ENCODE measurements at regions not wholly inside any gene's neighbourhood (a gene's known extent, or its start where the extent isn't known, plus 50 kb on each side); places are given as distances from the start of the nearest gene placed in this dataset.

DNA sequence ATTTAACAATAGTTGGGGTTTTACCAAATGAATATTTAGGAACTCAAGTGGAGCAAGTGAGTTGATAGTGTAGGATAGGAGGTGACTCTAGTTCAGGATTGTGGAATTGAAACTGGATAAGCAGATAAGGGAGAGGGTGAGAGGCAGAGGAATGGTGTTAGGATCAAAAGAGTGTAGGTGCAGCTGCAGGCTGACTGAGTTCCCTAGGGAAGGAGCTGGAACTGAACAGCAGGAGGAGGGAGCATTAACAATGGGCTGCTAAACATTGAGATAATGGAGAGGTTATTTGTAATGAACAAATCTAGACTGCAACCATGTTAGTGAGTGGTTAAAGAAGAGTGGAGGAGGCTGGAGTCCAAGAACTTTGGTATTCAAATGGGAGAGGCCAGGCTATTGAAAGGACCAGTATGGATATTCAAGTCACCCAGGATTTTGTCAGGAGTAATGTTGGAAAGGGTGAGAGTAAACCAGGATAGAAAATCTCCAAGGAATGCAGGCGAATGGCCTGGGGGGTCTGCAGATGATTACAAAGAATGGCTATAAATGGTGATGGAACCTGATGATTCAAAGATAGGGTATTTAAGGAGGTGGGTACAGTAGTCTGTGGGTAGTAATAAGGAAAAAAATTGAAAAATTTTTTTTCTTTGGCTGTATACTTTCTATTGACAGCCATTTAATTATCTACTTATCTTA, 497.1 kb upstream of the TENM3 start:
- FAIRE-seq: no peak

GRCh38 chr4:181748581-181748980, 494.6 kb upstream of the TENM3 start:
- FAIRE-seq: no peak

GRCh38 chr4:181752516-181752915, 490.7 kb upstream of the TENM3 start:
- FAIRE-seq: no peak

DNA sequence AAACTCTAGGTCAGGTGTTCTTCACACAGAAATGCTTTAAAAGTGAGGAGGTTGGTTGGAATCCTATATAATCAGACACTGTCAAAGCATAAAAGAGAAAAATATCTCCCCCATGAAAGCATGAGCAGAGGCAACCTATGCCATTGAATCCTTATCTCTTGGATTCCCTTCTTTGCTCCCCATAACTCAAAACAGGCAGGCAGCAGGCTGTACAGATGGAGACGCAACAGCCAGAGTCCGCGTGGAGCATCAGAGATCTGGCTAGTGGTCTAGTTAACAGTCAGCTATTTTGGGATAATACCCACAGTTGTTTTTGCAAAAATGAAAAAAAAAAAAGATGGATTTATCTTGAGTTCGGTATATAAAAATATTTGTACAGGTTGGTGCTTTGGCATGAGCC, 490.0 kb upstream of the TENM3 start:
- no peak for FAIRE-seq

GRCh38 chr4:181755846-181756245, 487.4 kb upstream of the TENM3 start:
- FAIRE-seq: no peak

GRCh38 chr4:181756451-181757095, 486.6 kb upstream of the TENM3 start:
- FAIRE-seq: no peak

GRCh38 chr4:181757098-181757497, 486.1 kb upstream of the TENM3 start:
- FAIRE-seq: no peak

- FAIRE-seq: no peak
Observed at GRCh38 chr4:181757910-181758660, 485.1 kb upstream of the TENM3 start.

DNA sequence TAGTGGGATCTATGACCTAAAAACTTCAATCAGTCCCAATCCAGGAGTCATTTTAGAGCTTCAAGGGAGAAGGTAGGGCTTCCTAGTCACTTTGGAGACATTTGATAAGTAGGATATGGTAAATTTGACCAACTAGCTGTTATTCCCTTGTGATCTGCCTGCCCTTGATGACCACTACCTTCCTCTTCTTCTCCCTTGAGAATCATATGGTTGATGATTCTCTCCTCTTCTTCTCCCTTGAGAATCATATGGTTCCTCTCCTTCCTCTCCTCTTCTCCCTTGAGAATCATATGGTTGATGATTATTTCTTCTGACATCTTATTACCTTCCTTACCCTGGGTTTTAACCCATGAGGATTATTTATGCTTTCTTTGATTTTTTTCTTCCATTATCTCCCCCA, 482.6 kb upstream of the TENM3 start:
- no peak for FAIRE-seq

DNA sequence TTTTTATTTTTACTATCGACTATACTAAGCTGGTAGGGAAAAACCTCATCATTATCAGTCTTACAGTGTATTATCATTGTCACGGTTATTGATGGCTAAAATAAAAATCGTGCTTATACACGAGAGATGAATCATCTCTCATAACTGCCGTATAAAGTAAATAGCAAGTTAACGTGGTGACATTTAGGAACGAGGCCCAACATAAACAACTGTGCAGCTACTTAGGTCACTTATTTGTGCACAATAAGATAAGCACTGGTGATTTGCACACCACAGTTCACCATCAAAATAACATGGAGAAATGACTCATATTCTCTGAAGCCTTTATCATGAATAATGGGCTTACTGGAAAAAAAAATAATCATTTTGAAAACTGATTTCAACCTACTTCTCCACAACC, 482.0 kb upstream of the TENM3 start:
- no peak for FAIRE-seq

DNA sequence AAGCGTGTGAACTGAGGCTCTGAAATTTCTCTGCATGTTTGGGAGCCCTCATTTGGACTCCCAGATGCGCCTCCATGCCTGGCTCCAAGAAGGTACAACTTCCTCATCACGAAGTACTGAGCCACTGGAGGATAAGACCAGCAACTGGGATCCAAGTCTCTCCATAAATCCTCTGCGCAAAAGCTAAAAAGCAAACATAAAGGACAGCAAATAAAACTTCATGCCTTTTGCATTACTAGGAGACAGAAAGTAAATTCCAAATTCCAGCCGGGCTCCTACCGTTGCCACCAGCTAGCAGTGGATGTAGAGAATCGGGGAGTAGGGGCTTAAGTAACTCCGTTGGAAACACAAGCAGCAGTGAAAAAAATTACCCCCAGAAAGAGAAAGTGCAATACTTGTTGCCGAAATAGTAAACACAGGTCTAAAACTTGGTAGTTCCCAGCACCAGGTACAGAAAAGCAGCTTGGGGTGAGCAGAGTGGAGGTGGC, 477.1 kb upstream of the TENM3 start:
- FAIRE-seq: no peak

GRCh38 chr4:181770971-181771370, 472.2 kb upstream of the TENM3 start:
- no peak for FAIRE-seq

- FAIRE-seq: no peak
Observed at GRCh38 chr4:181775298-181775697, 467.9 kb upstream of the TENM3 start.

GRCh38 chr4:181776264-181777054, 466.7 kb upstream of the TENM3 start:
- FAIRE-seq: no peak

DNA sequence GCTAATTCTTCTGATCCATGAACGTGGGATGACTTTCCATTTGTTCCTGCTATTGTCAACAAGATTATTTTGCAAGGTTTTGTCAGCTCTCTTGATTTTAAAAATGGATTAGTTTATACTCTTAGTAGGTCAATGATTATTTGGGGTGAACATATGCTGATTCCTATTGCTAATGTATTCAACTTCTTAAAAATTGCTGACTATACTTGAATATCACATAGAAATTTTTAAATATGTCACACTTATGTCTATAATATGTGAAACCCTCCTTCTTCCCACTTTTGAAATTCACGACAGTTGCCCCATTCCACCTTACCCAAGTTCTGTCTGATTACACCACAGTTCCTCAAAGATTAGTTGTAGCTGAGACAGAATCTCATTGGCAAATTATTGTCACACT, 465.7 kb upstream of the TENM3 start:
- FAIRE-seq: no peak

GRCh38 chr4:181784881-181785280, 458.3 kb upstream of the TENM3 start:
- FAIRE-seq: no peak

GRCh38 chr4:181792641-181793040, 450.6 kb upstream of the TENM3 start:
- FAIRE-seq: no peak

DNA sequence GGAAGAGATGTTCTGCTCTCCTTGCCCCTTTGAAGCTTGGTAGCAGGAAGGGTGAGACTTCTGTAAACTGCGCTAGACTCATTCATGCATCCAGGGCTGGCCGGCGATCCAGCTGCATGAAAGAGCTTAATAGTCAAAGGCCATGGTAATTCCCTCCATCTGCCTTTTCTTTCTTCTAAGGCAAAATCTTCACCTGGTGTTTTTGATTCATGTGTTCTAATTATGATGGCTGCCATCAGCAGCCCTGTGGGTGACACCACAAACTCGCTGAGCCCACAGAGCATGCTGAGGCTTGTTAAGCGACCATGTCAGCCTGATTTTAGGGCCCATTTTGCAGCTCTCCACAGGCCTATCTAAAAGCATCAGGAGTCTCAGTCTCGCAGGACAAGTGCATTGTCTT, 450.1 kb upstream of the TENM3 start:
- no peak for FAIRE-seq

DNA sequence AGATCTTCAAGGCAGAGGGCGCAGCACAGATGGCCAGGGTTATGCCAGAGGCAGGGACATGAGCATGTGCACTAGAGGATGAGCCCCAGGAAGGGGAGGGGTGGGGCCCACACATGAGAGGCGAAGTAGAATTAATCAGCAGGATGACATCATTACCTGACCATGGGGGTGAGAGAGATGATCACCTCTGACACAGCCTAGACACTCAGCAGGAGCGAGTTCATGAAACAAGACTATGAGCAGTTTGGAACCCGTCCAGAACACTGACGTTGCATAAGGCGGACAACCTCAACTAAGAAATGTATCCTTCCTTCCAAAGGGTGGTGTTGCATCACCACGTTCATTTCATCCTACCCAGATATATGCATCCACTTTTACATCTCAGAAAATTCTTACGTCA, 446.7 kb upstream of the TENM3 start:
- no peak for FAIRE-seq

GRCh38 chr4:181798536-181798935, 444.7 kb upstream of the TENM3 start:
- FAIRE-seq: no peak

GRCh38 chr4:181799561-181800069, 443.6 kb upstream of the TENM3 start:
- FAIRE-seq: no peak

DNA sequence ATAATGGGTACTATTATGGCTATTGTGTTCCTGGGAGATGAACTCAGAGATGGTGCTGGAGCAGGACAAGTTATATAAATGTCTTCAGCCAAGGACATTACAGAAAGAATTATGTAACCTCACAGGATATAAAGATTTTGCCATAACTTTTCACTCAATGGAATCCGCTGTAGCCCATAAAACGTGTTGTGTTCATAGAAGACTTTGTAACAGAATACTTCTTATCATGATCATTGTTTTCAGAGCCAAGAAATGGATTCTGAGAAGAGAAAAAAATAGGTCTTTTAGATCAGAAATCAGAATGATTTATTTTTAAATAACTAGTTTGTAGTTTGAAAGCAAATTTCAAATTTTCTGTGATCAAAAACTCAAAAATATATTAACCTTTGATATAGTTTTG, 441.0 kb upstream of the TENM3 start:
- FAIRE-seq: no peak

DNA sequence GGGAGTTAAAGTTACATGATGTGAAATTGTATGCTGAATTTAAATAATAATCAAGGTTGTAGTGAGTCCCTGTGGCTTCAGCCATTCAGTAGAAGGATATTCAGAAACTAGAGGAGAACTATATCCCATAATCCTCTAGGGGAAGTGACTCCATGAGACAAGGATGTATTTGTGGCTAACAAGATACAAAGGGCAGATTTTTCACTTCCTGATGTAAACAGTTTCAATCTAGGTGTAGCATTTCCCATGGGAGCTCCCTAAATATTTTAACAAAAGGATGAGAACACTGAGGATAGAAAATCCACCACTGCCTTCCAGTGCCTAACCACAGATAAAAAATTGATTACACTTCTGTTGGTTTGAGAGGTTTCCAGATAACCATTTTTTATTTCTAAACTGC, 435.4 kb upstream of the TENM3 start:
- no peak for FAIRE-seq
